ENCODE measurements at regions not wholly inside any gene's neighbourhood (a gene's known extent, or its start where the extent isn't known, plus 50 kb on each side); places are given as distances from the start of the nearest gene placed in this dataset.

DNA sequence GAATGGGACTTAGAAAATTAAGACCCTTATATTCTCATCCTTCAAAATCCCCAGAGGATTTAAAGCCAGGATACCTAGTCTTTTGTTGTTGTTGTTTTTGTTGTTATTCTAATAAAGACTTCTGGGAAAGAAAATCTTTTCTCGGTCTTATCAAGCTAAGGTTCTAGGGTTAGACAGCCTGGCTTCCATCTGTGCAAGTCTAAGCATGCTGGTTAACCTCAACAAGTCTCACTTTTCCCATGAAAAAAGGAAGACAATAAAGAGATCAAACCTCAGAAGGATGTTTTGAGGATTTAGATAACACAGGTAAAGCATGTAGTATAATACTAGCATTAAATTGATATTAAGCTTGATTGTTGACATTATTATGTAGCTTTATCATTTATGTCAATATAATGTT lies 486.4 kb upstream of the SOX9 start:
- in situ Hi-C loops (cut with HindIII; ENCODE audit: low sequenced_read_pairs): loop anchor here (25.0 kb wide), 1 partner anchor 903 kb away; no protein-coding TSS in a partner anchor

- in situ Hi-C loops (cut with HindIII; ENCODE audit: low sequenced_read_pairs): loop anchor here (25.0 kb wide), 1 partner anchor 902 kb away; no protein-coding TSS in a partner anchor
Observed at GRCh38 chr17:71635187-71635586, 485.6 kb upstream of the SOX9 start.

- in situ Hi-C loops (cut with HindIII; ENCODE audit: low sequenced_read_pairs): loop anchor here (25.0 kb wide), 1 partner anchor 901 kb away; no protein-coding TSS in a partner anchor
Observed at GRCh38 chr17:71636644-71637043, 484.2 kb upstream of the SOX9 start.

- in situ Hi-C loops (cut with HindIII; ENCODE audit: low sequenced_read_pairs): loop anchor here (25.0 kb wide), 1 partner anchor 899 kb away; no protein-coding TSS in a partner anchor
Observed at GRCh38 chr17:71638668-71639067, 482.2 kb upstream of the SOX9 start.

DNA sequence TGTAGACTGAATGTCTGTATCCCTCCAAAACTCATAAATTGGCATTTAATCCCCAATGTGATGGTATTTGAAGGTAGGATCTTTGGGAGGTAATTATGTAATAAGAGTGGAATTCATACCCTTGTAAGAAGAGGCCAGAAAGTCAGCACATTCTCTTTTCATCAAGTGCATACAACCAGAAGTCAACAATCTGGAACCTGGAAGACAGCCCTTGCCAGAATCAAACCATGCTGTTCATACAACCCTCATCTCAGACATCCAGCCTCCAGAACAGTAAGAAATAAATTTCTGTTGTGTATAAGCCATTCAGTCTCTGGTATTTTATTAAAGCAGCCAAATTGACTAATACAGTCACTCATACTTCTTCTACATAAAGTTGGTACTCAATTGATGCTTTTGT lies 481.0 kb upstream of the SOX9 start:
- in situ Hi-C loops (cut with HindIII; ENCODE audit: low sequenced_read_pairs): loop anchor here (25.0 kb wide), 1 partner anchor 897 kb away; no protein-coding TSS in a partner anchor

DNA sequence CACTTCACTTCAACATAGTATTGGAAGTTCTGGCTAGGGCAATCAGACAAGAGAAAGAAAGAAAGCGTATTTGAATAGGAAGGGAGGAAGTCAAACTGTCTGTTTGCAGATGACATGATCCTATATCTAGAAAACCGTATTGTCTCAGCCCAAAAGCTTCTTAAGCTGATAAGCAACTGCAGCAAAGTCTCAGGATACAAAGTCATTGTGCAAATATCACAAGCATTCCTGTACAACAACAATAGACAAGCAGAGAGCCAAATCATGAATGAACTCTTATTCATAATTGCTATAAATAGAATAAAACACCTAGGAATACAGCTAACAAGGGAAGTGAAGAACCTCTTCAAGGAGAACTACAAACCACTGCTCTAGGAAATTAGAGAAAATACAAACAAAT lies 473.9 kb upstream of the SOX9 start:
- in situ Hi-C loops (cut with HindIII; ENCODE audit: low sequenced_read_pairs): loop anchor here (25.0 kb wide), 1 partner anchor 890 kb away; no protein-coding TSS in a partner anchor

- in situ Hi-C loops (cut with HindIII; ENCODE audit: low sequenced_read_pairs): loop anchor here (25.0 kb wide), 1 partner anchor 889 kb away; no protein-coding TSS in a partner anchor
Observed at GRCh38 chr17:71648342-71648741, 472.5 kb upstream of the SOX9 start.

GRCh38 chr17:71649941-71650350 lies 470.9 kb upstream of the SOX9 start:
- in situ Hi-C loops (cut with HindIII; ENCODE audit: low sequenced_read_pairs): loop anchor here (25.0 kb wide), 1 partner anchor 887 kb away; no protein-coding TSS in a partner anchor

GRCh38 chr17:71655542-71655941 lies 465.3 kb upstream of the SOX9 start:
- in situ Hi-C loops (cut with HindIII; ENCODE audit: low sequenced_read_pairs): no loop called here

DNA sequence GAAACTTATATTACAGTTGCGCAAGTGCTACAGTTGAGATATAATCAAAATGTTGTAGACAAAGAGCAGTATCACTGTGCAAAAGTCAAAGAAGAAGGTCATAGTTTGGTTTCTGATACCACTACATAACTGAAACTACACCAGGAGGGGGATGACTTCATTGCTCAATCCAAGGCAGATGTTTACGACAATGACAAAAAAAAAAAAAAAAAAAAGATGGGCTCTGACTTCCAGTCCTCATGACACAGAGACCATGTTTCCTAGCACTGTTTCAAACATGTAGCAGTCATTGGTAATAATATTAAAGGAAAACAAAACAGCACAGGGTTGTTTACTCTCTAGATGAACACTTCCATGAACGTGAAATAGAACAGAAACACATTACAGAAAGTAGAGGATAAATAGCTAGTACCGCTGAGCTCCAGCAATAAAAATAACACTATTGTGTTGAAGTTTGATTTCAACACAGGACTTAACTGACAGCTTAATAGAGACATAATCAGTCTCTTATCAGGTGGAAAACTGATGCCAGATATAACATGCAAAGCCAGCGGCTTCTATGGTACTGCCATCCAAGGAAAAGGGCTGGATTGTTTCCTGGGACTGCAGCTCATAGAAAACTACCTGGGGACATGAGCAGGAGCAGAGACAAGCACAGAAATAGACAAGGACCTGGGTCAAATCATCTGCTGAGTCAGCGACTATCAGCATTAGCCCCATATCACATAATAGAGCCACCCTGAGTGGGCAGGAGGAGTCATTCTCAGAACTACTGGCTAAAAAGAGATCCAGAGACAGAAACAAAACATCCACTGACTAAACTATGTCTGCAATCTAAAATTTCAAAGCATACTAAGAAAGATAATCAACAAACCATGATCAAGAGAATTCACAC lies 463.6 kb upstream of the SOX9 start:
- in situ Hi-C loops (cut with HindIII; ENCODE audit: low sequenced_read_pairs): no loop called here

GRCh38 chr17:71658996-71659395 lies 461.8 kb upstream of the SOX9 start:
- in situ Hi-C loops (cut with HindIII; ENCODE audit: low sequenced_read_pairs): no loop called here

DNA sequence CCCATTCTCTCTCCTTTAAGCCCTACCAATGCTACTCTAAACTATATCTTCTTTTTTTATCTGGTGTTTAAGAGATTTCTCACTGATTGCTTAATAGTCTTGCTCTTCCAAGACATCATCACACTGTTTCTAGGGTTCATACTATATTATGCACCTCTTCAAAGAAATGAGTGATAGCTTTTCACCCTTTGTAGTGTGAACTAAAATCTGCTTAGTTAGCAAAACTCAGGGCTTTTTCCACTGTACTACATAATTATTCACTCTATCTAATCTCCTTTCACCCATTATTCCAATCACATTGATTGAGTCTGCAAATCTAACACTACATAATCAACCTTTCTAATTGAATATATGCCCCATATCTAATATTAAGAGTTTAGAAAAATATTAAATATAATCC lies 456.0 kb upstream of the SOX9 start:
- in situ Hi-C loops (cut with HindIII; ENCODE audit: low sequenced_read_pairs): no loop called here

DNA sequence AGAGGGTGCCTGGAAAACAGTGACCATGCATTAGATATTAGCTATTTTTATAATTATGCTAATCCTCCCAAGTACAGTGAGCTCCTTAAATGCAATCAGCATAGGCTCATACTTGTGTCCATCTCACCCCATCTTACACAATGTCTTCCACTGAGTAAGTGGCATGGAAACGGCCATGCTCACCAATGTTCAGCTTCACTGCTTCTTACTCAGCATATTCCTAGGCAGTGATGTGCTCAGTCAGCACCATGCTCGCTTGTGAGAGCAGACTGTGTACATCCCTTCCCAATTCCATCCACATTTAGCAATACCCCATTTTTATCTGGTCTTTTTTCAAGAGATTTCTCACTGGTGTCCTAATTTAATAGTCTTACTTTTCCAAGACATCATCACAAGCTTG lies 454.8 kb upstream of the SOX9 start:
- in situ Hi-C loops (cut with HindIII; ENCODE audit: low sequenced_read_pairs): no loop called here

DNA sequence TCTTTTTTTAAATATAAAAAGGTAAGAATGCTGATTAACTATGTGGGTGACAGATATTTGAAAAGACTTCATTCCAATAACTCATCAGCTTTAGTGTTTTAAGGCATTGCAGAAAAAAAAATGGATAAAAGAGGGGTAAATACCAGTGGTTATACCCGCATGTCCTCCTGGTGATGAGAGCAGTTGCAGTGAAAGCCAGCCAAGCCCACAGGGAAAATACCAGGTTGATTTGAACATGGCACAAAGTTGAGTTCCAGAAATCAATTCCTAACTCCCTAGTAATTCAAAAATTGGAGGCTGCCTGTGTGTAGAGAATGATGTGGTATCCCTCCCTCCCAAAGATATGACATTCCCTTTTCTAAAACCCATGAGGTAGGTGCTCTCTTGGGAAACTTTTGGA lies 453.2 kb upstream of the SOX9 start:
- in situ Hi-C loops (cut with HindIII; ENCODE audit: low sequenced_read_pairs): no loop called here

DNA sequence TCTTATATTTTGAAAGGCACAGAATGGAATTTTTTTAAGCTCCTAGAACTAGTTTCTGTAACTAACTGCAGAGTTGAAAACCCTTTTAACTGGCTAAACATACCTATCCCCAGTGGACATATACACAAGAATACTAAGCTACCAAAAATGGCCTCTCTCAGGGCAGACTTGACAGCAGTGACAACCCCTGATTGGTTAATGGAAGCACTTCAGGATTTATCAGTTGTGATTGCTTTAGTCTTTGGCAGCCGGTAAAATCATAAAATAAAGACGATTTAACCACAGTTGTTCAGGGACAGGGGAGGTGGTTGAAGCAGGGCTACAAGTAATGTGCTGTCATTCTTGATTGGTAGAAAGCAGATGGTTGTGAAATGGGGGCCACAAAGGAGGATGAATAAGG lies 452.0 kb upstream of the SOX9 start:
- in situ Hi-C loops (cut with HindIII; ENCODE audit: low sequenced_read_pairs): no loop called here

DNA sequence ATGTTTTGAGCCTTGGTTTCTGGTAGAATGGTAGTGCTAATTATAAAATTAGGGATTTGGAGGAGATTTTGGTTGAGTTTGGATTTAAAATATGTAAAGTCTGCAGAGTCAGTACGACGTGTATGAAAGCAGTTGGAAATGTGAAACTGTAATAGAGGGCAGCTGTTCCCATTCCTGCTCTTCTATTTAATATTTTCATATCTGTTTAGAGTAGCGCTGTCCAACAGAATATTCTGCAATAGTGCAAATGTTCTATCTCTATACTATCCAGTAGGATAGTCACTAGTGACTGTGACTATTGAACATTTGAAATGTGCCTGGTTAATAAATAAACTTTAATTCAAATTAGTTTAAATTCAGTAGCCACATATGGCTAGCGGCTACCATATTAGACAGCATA lies 443.4 kb upstream of the SOX9 start:
- in situ Hi-C loops (cut with HindIII; ENCODE audit: low sequenced_read_pairs): no loop called here

DNA sequence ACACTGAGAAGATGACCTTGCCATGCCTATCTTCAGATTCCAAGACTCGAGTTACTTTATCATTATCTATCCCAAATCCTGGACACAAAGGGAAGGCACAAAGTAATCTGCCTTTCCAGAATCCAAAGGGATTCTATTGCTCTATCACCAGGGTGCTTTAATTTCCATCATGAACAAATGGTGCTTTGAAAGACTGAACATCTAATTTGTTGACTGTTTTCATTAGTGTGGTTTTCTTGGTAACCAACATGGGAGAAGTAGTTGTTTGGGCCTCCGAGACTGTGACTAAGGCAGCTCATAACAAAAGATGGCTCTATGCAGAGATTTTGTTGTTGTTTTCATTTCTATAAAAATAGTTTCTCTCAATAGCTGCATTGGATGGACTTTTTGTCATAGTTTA lies 441.0 kb upstream of the SOX9 start:
- in situ Hi-C loops (cut with HindIII; ENCODE audit: low sequenced_read_pairs): no loop called here

- in situ Hi-C loops (cut with HindIII; ENCODE audit: low sequenced_read_pairs): no loop called here
Observed at GRCh38 chr17:71681427-71682173, 439.2 kb upstream of the SOX9 start.

DNA sequence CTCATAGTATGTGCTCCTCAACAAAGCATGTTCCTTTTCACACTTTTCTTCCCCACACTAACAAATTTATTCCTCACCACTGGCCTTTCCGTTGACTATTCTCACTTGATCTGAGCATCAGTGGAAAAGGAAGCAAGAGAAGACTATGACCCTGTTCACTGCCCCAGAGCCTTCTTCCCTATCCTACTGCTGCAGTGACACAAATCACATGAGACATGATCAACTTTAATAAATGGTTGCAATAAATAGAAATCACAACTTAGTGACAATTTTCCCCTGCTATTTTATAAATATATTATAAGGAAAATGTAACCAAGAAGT lies 438.7 kb upstream of the SOX9 start:
- in situ Hi-C loops (cut with HindIII; ENCODE audit: low sequenced_read_pairs): no loop called here

DNA sequence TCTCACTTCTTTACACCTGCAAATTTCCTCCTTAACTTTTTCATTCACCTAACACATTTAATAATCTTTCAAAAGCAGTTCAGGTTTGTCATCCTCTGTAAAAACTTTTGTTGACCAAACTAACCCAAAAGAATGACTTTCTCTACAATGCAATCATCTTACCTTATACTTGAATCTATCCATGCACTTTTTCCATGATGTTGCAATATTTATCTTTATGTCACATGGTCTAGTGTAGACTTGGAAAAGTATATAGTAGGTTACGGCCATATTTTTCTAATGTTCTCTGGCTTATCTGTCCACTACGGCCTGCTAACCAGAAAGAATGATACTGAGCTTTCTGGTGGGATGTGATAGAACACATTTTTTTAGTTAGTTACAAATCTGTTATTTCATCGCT lies 431.0 kb upstream of the SOX9 start:
- in situ Hi-C loops (cut with HindIII; ENCODE audit: low sequenced_read_pairs): no loop called here

GRCh38 chr17:71699907-71700306 lies 420.9 kb upstream of the SOX9 start:
- in situ Hi-C loops (cut with HindIII; ENCODE audit: low sequenced_read_pairs): no loop called here

DNA sequence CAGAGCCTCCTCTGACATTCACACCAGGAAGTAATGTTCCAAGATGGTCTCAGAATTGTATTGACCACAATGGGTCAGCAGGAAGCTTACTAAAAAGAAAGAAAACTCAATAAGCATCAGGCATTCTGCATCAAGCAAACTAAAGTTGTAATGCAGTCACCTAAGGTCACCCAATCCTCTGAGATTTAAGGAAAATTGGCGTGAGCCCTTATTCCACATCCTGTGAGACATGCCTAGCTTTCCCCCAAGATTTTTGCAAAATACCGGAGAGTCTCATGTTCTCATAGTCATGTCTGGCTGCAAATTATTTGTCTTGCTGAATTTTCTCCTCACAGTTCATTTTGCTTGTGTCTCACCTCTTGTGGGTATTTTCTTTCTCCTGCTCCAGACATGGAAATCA lies 417.1 kb upstream of the SOX9 start:
- in situ Hi-C loops (cut with HindIII; ENCODE audit: low sequenced_read_pairs): no loop called here

All from endothelial cell of hepatic sinusoid (primary cell).